WERI-Rb-1 (cell line): ENCODE measurements at regions not wholly inside any gene's neighbourhood (a gene's known extent, or its start where the extent isn't known, plus 50 kb on each side); places are given as distances from the start of the nearest gene placed in this dataset.

ENCODE experiments used
- DNase-seq: peaks from one replicate; pipeline ENCODE4 v3.0.0-alpha.2; 2020
- H3K27ac ChIP-seq: fragments of 250-450 bp; sonication (Bioruptor Pico); 2 replicates; pipeline ENCODE4 v1.5.1; 2020; ENCODE audit warnings: mild to moderate bottlenecking, moderate library complexity
- H3K27me3 ChIP-seq: fragments of 250-450 bp; sonication (Bioruptor Pico); 2 replicates; pipeline ENCODE4 v1.5.1; 2021; ENCODE audit warnings: mild to moderate bottlenecking, low read depth, moderate library complexity; ENCODE audit not compliant: insufficient read depth, severe bottlenecking
- H3K36me3 ChIP-seq: fragments of 250-450 bp; sonication (Bioruptor Pico); 2 replicates; pipeline ENCODE4 v1.5.1; 2020; ENCODE audit warnings: mild to moderate bottlenecking, moderate library complexity
- H3K4me3 ChIP-seq: 2 replicates; pipeline ENCODE4 v1.5.1; 2011; ENCODE audit warnings: low read depth, mild to moderate bottlenecking, control low read depth, low read length
- H3K9me3 ChIP-seq: fragments of 250-450 bp; sonication (Bioruptor Pico); 2 replicates; pipeline ENCODE4 v1.5.1; 2021; ENCODE audit warnings: mild to moderate bottlenecking, moderate library complexity; ENCODE audit not compliant: severe bottlenecking
- CTCF ChIP-seq: IDR thresholded peaks from 2 replicates; pipeline ENCODE4 v1.5.1; 2011; ENCODE audit warnings: low read depth, mild to moderate bottlenecking, control low read depth, inconsistent platforms, low read length

GRCh38 chr2:220029013-220029412 is 401.6 kb downstream of the SLC4A3 start:
- DNase-seq: no peak
- Histone ChIP-seq H3K27ac (no peak overlapping the region), H3K4me3 (no peak overlapping the region), H3K27me3 (no peaks in the 10 kb centered on the region), H3K36me3 (no peaks in the 10 kb centered on the region), H3K9me3 (no peaks in the 10 kb centered on the region)
- no peak for TF ChIP-seq CTCF

DNA sequence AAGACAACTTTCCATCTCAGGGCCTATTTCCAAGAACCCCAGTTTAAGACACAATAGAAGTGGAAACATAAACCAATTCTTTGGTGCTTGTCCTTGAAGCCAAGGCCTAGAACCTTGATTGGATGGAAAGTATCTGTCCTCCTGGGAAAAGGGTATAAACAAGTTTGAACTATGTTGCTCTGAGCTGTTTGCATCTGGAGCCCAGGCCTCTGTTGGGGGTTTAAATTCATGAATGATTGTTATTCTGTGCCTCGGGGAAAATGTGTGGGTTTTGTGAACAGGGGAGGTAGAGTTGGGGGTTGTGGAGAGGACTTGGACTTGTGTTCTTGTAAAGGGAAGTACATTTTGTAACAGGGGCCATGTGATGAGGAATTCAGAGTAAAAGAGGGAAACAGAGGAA is 406.1 kb downstream of the SLC4A3 start:
- Histone ChIP-seq H3K27me3 (no peaks in the 10 kb centered on the region), H3K36me3 (no peaks in the 10 kb centered on the region), H3K4me3 (no peak overlapping the region), H3K27ac (no peak overlapping the region), H3K9me3 (no peaks in the 10 kb centered on the region)
- TF ChIP-seq CTCF: no peak
- no peak for DNase-seq

GRCh38 chr2:220034426-220035130 is 407.1 kb downstream of the SLC4A3 start:
- no peaks in the 10 kb centered on the region for H3K36me3 ChIP-seq
- no peaks in the 10 kb centered on the region for H3K27me3 ChIP-seq
- no peak overlapping the region for H3K27ac ChIP-seq
- H3K9me3 ChIP-seq: no peaks in the 10 kb centered on the region
- H3K4me3 ChIP-seq: no peak overlapping the region
- DNase-seq: no peak
- TF ChIP-seq CTCF: no peak

DNA sequence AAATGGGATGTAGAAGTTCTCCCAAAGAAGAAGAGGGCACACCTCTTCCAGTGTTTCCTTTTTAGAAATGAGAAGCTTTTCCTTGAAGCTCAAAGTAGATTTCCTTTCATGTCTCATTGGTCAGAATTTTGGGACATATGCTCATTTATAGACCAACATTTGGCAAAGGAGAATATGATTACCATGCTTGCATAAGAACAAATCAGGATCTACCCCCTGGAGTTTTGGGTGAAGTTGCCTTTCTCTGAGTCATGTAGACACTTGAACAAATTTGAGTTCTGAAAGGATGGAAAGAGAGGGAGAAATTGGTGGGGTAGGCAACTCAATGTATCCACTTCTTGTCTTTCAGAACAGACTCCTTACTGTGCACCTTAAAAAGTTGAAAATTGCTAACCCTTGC is 409.0 kb downstream of the SLC4A3 start:
- no peaks in the 10 kb centered on the region for H3K9me3 ChIP-seq
- H3K4me3 ChIP-seq: no peak overlapping the region
- H3K27ac ChIP-seq: no peak overlapping the region
- no peaks in the 10 kb centered on the region for H3K27me3 ChIP-seq
- no peak for DNase-seq
- no peaks in the 10 kb centered on the region for H3K36me3 ChIP-seq
- no peak for TF ChIP-seq CTCF

GRCh38 chr2:220040346-220040745 is 412.9 kb downstream of the SLC4A3 start:
- no peak for TF ChIP-seq CTCF
- no peaks in the 10 kb centered on the region for H3K9me3 ChIP-seq
- no peak for DNase-seq
- H3K36me3 ChIP-seq: no peaks in the 10 kb centered on the region
- H3K27ac ChIP-seq: no peak overlapping the region
- H3K27me3 ChIP-seq: no peaks in the 10 kb centered on the region
- no peak overlapping the region for H3K4me3 ChIP-seq

DNA sequence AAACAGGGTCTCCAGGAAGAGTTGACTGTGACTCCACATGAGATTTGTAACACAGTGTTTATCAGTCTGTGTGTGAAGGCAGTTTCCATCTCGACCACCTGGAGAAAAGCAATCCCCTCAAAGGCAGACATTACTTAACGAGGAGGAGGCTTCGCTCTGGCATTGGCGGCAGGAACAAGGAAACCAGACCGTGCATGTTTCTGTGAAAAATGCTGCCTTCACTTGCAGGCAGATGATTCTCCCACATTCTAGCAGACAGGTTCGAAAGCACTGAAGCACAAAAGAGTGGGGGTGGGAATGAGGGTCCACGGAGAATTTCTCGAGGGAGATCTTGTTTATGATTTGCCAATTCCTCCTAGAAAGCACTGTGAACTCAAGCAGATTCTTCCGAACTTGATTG is 414.0 kb downstream of the SLC4A3 start:
- Histone ChIP-seq H3K27me3 (no peaks in the 10 kb centered on the region), H3K9me3 (no peaks in the 10 kb centered on the region), H3K4me3 (no peak overlapping the region), H3K36me3 (no peaks in the 10 kb centered on the region), H3K27ac (no peak overlapping the region)
- no peak for DNase-seq
- TF ChIP-seq CTCF: no peak
